GM12872 (cell line): ENCODE measurements at regions not wholly inside any gene's neighbourhood (a gene's known extent, or its start where the extent isn't known, plus 50 kb on each side); places are given as distances from the start of the nearest gene placed in this dataset.
A peak's percentile ranks its signal among the peaks of the same experiment; 100 is the strongest.

Experiments used
- TF ChIP-seq, protein P1 (sequence below): IDR thresholded peaks from 3 replicates; pipeline ENCODE4 v1.5.1; 2011; ENCODE audit warnings: low read depth, mild to moderate bottlenecking, low read length, moderate library complexity; ENCODE audit not compliant: insufficient read depth

DNA sequence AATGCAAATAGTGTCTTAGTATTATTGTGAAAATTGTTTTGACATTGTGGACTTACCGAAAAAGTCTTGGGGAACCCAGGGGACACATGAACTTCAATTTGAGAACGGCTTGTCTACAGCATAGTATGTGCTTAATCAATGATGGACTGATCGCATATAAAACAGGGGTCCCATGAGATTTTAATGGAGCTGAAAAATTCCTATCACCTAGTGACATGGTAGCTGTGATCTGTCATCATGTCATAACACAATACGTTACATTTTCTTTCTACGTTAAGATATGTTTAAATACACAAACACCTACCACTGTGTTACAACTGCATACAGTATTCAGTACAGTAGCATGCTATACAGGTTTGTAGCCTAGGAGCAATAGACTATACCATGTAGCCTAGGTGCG lies 153.3 kb upstream of the FOXD3 start:
- TF ChIP-seq, protein P1, sequence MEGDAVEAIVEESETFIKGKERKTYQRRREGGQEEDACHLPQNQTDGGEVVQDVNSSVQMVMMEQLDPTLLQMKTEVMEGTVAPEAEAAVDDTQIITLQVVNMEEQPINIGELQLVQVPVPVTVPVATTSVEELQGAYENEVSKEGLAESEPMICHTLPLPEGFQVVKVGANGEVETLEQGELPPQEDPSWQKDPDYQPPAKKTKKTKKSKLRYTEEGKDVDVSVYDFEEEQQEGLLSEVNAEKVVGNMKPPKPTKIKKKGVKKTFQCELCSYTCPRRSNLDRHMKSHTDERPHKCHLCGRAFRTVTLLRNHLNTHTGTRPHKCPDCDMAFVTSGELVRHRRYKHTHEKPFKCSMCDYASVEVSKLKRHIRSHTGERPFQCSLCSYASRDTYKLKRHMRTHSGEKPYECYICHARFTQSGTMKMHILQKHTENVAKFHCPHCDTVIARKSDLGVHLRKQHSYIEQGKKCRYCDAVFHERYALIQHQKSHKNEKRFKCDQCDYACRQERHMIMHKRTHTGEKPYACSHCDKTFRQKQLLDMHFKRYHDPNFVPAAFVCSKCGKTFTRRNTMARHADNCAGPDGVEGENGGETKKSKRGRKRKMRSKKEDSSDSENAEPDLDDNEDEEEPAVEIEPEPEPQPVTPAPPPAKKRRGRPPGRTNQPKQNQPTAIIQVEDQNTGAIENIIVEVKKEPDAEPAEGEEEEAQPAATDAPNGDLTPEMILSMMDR: no peak

DNA sequence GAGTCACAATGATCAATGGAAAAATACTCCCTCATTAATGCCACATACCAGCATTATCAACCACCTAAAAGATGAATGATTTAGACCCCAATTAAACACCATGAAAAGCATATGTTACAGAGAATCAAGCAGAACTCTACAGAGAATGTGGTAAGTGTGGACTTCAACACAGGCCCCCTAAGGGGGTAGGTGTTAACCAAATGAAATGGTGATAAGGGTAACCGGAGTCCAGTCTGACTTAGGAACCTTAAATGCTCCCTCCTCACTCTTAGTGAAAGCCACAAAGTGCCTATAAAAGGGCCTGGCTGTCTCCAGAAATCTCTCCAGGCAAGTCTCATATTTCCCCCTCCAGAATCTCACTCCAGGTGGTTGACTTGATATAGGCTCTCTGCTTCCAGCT lies 149.2 kb upstream of the FOXD3 start:
- TF ChIP-seq, protein P1: no peak

DNA sequence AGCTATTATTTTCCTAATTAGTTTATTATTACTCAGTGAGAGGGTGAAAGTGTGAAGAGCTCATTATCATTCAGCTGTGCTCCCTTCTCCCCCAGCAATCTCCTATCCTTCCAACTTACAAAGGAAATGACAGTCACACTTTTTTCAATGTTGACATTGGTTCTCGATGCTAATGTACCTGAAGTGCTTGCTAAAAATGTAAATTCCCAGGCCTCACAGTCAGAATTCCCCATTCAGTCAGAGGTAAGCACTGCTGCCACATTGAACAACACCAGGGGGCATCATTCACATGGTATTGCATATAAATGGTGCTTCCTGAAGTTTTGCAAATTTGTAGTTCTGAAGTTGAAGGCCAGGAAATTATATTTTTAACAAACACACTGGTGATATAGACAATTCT lies 132.7 kb upstream of the FOXD3 start:
- TF ChIP-seq, protein P1: 0 out of 3 replicates have a peak, but pooled peaks have one; percentile 27

DNA sequence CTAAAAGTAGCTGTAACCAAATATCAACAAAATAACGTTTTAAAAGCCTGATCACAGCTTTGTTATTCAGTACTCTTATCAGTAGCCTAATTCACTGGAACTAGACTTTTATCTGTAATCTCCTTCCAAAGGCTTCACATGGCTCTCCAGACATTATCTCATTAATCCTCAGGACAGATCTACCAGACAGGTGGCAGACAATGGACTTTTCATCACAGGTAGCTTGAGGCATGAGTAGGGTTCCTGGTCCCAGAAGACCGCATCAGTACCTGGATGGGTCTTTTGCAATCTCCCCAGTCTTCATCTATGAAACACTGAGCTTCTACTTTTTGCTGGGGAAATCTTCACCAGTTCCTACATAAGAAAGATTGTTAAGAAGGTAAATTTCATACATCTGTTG lies 132.2 kb upstream of the FOXD3 start:
- TF ChIP-seq, protein P1: no peak

DNA sequence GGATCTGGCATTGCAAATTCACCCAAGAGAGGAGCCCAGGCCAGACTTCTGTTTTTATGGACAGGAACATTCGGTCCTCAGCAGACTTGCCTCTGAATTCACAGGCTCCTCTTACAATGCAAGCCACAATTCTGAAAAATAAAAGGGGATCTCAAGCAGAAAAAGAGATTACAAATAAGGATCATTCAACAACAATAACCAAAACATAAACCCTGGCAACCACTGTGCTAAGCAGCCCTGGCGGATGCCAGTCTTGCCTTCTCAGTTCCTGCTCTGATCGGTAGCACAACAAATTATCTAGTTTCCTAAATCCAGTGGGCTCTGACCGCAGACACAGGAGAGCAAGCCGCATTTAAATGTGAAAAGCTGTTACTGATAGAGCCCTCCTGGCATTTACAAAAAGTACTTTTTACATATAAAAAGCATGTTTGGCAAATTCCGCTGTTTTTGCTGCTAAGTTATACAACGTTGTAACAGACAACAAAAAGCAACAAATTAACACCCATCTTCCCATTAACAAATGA lies 123.4 kb upstream of the FOXD3 start:
- TF ChIP-seq, protein P1: no peak

DNA sequence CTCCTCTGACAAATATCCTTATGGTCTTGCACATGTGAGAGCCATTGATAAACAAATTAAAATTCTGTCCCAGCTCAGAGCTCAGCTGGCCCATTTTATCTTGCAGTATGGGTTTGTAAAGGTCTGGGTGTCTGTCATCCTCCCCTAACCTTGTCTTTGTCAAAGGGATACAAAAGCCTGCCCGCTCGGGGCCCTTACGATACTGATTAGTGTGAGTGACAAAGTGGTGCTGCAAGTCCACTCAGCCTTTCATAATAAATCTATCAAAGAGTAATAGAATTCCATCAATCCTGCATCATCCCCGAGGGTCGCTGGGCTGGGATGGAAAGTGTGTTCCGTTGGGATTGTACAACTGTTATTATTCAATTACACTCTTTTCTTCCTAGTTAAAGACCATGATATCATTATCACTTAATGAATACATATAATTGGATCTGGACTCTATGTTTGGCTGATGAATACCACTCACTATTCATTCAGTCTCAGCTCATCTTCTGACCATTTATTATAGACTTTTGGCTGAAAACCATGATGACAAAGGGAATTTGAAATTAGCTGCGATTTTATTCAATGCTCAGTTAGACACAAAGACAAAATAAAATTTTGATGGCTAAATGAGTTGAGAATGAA lies 122.5 kb upstream of the FOXD3 start:
- TF ChIP-seq, protein P1: no peak

DNA sequence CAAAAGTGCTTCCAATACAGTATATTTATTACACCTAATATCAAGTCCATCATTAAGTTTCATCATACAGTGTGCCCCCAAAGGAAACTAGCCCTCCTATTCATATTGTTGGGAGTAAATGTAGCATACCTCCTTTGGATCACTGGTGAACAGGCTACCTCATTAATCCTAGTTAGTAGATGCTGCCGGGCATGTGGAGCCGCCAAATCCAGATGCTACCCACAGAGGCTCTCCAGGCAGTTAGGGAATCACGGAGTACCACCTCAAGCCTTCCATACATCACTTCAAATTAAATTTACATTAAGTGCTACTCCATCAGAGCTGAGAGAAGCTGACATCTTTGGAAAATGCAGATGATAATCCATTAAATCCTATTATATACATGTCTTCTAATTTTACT lies 121.7 kb upstream of the FOXD3 start:
- TF ChIP-seq, protein P1: no peak
